Pancreas (tissue), 10 donors: ENCODE measurements at regions not wholly inside any gene's neighbourhood (a gene's known extent, or its start where the extent isn't known, plus 50 kb on each side); places are given as distances from the start of the nearest gene placed in this dataset.

Experiments used
- ATAC-seq, 4 donors: fragments of 200-7000 bp; cut with Tn5 transposase; one replicate each; pipeline versions ENCODE4 v1.8.0 to v1.9.1; 2020; ENCODE audit warnings: mild to moderate bottlenecking in 4 of 4, moderate library complexity in 4 of 4
- DNase-seq, 6 donors: peaks; one replicate each; pipeline ENCODE4 v3.0.0-alpha.2; 2020
- FAIRE-seq: peaks from 2 replicates; lab custom pipeline; 2012; peaks lifted over from hg19 to GRCh38; lab: Jason Lieb, UNC
- H3K27ac ChIP-seq, 4 donors: fragments of 200-600 bp; sonication (generic); 1 replicate in 3 of 4; 2 replicates in 1 of 4; pipeline versions ENCODE4 v1.5.0 to v1.8.0; 2020
- H3K27me3 ChIP-seq, 4 donors: fragments of 200-600 bp; one replicate each; pipeline ENCODE4 v1.8.0; 2021
- H3K36me3 ChIP-seq, 3 donors: fragments of 200-600 bp; sonication (generic) in 1 of 3; one replicate each; pipeline versions ENCODE4 v1.5.0 to v1.8.0; 2020 to 2021
- H3K4me1 ChIP-seq, 3 donors: fragments of 200-600 bp; one replicate each; pipeline ENCODE4 v1.8.0; 2021
- H3K4me3 ChIP-seq, 4 donors: fragments of 200-600 bp; sonication (generic) in 2 of 4; one replicate each; pipeline versions ENCODE4 v1.5.0 to v1.8.0; 2020 to 2021
- H3K9me3 ChIP-seq, 4 donors: fragments of 200-600 bp; one replicate each; pipeline ENCODE4 v1.8.0; 2021
- WGBS, 2 donors: extraction: QIAGEN DNeasy Blood & Tissue Kit; methylation state at CpG; one replicate each; pipeline ENCODE4 v1.1.7; 2013; 5-methylcytosine and 5-hydroxymethylcytosine counted together
- intact Hi-C, 3 donors: fragments of 100-400 bp; cut with DNase I; formaldehyde crosslinking; loops; one replicate each; pipeline versions ENCODE4 v1.11.1 to v1.14.2; 2022
- TF ChIP-seq, protein P1 (sequence below), 4 donors: fragments of 200-600 bp; sonication (generic) in 3 of 4; IDR thresholded peaks; one replicate each; pipeline versions ENCODE4 v1.5.0 to v1.8.0; 2021; ENCODE audit warnings: antibody characterized with exemption in 4 of 4
- donor health status: healthy with polysubstance abuse.
- donor health status: DM: no; HTN: no; CAD: no; lungs with moderate emphysema.
- donor health status: DM: no; HTN: no; CAD: no.
- donor health status: control.
- donor health status: control.
- donor health status: Bipolar disorder and iron deficiency.
- donor health status: DM: yes; HTN: yes; CAD: no.
- donor health status: DM: no; HTN: no; CAD: no.
- donor health status: DM: no; HTN: no; CAD: no.
- donor health status: DM: yes; HTN: yes; CAD: no.

- intact Hi-C loops = no loop called here
- H3K9me3 ChIP-seq = no peaks in the 10 kb centered on the region
- no peak for DNase-seq
- no peaks in the 10 kb centered on the region for H3K4me1 ChIP-seq
- H3K4me3 ChIP-seq = no peak overlapping the region
- H3K27ac ChIP-seq = no peak overlapping the region
- H3K27me3 ChIP-seq = no peaks in the 10 kb centered on the region
- TF ChIP-seq, protein P1, sequence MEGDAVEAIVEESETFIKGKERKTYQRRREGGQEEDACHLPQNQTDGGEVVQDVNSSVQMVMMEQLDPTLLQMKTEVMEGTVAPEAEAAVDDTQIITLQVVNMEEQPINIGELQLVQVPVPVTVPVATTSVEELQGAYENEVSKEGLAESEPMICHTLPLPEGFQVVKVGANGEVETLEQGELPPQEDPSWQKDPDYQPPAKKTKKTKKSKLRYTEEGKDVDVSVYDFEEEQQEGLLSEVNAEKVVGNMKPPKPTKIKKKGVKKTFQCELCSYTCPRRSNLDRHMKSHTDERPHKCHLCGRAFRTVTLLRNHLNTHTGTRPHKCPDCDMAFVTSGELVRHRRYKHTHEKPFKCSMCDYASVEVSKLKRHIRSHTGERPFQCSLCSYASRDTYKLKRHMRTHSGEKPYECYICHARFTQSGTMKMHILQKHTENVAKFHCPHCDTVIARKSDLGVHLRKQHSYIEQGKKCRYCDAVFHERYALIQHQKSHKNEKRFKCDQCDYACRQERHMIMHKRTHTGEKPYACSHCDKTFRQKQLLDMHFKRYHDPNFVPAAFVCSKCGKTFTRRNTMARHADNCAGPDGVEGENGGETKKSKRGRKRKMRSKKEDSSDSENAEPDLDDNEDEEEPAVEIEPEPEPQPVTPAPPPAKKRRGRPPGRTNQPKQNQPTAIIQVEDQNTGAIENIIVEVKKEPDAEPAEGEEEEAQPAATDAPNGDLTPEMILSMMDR (IDR thresholded peaks at IDR 0.05) = no peak
- ATAC-seq = no peak
- FAIRE-seq = no peak
- no peaks in the 10 kb centered on the region for H3K36me3 ChIP-seq
- 73 to 83% methylated on average over 3 of the region's 3 CpGs for WGBS, 2 donors
Observed at GRCh38 chr3:168808596-168808995, 712.9 kb upstream of the GOLIM4 start.

DNA sequence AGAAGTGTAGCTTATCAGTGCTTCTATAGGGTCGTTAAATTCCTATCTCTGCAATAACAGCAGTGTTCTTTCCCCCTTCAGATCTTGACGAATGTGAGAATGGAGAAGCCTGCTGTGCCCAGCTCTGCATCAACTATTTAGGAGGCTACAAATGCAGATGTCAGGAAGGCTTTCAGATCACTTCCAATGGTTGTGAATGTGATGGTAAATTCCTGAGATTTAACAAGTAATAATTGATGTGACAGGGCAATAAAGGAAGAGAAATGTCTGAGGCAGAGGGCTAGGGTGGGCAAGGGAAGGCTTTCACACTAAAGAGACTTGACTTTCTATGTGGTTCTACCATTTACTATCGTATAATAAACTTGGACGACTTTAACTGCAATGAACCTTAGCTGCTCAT lies 711.7 kb upstream of the GOLIM4 start:
- intact Hi-C loops = no loop called here
- Histone ChIP-seq H3K4me3 (no peak overlapping the region), H3K4me1 (no peaks in the 10 kb centered on the region), H3K36me3 (no peaks in the 10 kb centered on the region), H3K27me3 (peaks cover 0 to under 1% (median 0%) of the 10 kb centered on the region in 4 donors), H3K27ac (no peak overlapping the region), H3K9me3 (no peaks in the 10 kb centered on the region)
- TF ChIP-seq, protein P1 (IDR thresholded peaks at IDR 0.05) = no peak
- no peak for ATAC-seq
- 47 to 58% methylated on average over 4 of the region's 4 CpGs for WGBS, 2 donors
- no peak for FAIRE-seq
- DNase-seq = no peak

DNA sequence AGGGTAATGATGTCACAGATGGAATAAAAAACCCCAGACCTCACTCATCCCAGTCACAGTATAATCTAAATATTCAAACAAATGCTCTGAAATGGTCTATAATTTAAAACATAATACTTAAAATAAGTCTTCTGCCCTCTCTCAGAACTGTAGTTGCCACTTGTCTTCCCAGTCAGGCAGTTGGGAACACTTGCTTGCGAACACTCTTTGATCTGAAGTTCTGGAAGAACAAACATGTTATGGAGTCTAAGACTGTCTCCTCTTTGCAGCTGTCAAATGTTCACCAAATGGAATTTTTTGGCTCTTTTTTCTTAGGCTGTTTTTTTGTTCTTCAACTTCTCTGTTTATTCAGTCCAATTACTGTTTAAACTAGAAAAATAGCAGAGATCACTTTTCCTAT lies 711.1 kb upstream of the GOLIM4 start:
- Histone ChIP-seq H3K36me3 (no peaks in the 10 kb centered on the region), H3K27me3 (peaks cover 0 to 3% (median 0%) of the 10 kb centered on the region in 4 donors), H3K27ac (no peak overlapping the region), H3K4me3 (no peak overlapping the region), H3K9me3 (no peaks in the 10 kb centered on the region), H3K4me1 (no peaks in the 10 kb centered on the region)
- TF ChIP-seq, protein P1 (IDR thresholded peaks at IDR 0.05) = no peak
- DNase-seq (no peak), ATAC-seq (no peak), FAIRE-seq (no peak)
- WGBS, 2 donors = 72 to 83% methylated on average over 1 of the region's 1 CpG
- intact Hi-C loops = no loop called here

DNA sequence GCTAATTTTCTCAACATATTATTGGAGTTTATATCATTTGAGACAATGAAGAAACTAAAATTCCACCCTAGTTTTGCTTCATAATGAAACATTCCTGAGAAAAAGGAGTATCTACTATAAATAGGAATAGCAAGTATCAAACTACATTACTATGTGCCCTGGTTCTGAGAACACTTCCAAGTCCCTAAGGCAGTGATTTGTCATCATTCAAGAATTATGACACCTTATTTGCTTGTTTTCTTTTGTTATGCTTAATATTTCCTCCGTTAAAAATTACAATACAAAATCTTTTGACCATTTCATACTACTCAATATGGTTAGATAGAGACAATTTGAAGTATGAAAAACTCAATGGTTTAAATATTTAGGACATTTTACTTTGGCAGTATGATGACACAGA lies 707.8 kb upstream of the GOLIM4 start:
- TF ChIP-seq, protein P1 (IDR thresholded peaks at IDR 0.05) = no peak
- H3K36me3 ChIP-seq = no peaks in the 10 kb centered on the region
- FAIRE-seq = no peak
- DNase-seq = no peak
- no peak overlapping the region for H3K27ac ChIP-seq
- no peak for ATAC-seq
- intact Hi-C loops = no loop called here
- H3K4me1 ChIP-seq = no peaks in the 10 kb centered on the region
- no peaks in the 10 kb centered on the region for H3K9me3 ChIP-seq
- no peak overlapping the region for H3K4me3 ChIP-seq
- WGBS, 2 donors = 68 to 80% methylated on average over 1 of the region's 1 CpG
- H3K27me3 ChIP-seq = peaks cover 0 to 3% (median 0%) of the 10 kb centered on the region in 4 donors

GRCh38 chr3:168802766-168803165 lies 707.0 kb upstream of the GOLIM4 start:
- Histone ChIP-seq H3K36me3 (no peaks in the 10 kb centered on the region), H3K9me3 (no peaks in the 10 kb centered on the region), H3K27ac (no peak overlapping the region), H3K27me3 (peaks cover 0 to 3% (median 0%) of the 10 kb centered on the region in 4 donors), H3K4me3 (no peak overlapping the region), H3K4me1 (no peaks in the 10 kb centered on the region)
- ATAC-seq (no peak), FAIRE-seq (no peak), DNase-seq (no peak)
- WGBS, 2 donors = 66 to 84% methylated on average over 4 of the region's 4 CpGs
- intact Hi-C loops = no loop called here
- TF ChIP-seq, protein P1 (IDR thresholded peaks at IDR 0.05) = no peak
